HG03060 (cell line): ENCODE measurements at regions not wholly inside any gene's neighbourhood (a gene's known extent, or its start where the extent isn't known, plus 50 kb on each side); places are given as distances from the start of the nearest gene placed in this dataset.
"Not testable (repeated sequence)": the region's sequence is repeated elsewhere in the genome, so short reads cannot be mapped to it uniquely, and the experiment has no call there.

Source experiments
- ATAC-seq: cut with Tn5 transposase; IDR thresholded peaks from one replicate; pipeline ENCODE4 v1.9.1; 2021; ENCODE audit warnings: low read depth, moderate number of reproducible peaks; ENCODE audit not compliant: unreplicated experiment

DNA sequence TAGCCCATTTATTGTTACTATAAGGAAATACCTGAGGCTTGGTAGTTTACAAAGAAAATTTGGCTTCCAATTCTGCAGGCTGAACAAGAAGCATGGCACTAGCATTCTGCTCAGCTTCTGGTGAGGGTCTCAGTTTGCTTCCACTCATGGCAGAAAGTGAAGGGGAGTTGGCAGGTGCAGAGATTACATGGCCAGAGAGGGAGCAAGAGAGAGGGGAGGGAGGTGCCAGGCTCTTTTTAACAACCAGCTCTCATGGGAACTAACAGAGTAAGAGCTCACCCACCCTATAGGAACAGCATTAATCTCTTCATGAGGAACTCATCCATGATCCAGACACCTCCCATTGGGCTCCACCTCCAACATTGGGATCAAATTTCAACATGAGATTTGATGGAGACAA, 437.9 kb downstream of the CHL1 start:
- no peak for ATAC-seq

DNA sequence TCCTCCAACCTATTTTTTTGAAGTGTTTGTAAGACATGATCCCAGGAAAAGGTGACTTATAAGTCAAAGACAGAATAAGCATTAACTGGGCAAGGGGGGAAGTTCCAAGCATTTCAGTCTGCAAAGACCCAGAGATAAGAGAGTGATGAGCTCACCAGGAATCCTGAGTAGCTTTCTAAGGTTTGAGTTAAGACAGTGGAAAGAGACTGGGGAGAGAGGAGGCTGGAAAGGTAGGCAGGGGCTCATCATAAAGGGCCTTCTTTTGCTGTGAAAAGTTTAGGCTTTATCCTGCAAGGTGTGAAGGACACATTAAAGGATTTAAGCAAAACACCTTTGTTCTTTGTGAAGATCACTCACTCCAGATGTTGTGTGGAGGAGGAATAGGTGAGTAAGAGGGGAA, 438.8 kb downstream of the CHL1 start:
- ATAC-seq, result no peak

DNA sequence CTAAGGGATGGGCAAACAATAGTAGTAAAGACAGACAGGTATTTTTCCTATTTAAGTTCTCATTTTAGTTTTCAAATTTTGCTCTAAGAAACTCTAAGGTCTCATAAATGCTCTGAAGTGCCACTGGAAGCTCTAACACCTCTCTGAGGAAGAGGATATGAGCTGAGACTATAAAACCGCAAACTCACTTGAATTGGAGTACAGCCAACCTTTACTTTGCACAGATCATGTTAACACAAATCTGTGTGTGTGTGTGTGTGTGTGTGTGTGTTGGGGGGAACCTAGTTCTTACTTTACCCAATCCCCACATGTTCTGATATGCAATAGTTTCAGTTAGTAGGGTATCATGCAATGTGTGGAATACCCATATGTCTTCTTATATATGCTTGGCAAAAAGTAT, 446.8 kb downstream of the CHL1 start:
- ATAC-seq, result no peak

DNA sequence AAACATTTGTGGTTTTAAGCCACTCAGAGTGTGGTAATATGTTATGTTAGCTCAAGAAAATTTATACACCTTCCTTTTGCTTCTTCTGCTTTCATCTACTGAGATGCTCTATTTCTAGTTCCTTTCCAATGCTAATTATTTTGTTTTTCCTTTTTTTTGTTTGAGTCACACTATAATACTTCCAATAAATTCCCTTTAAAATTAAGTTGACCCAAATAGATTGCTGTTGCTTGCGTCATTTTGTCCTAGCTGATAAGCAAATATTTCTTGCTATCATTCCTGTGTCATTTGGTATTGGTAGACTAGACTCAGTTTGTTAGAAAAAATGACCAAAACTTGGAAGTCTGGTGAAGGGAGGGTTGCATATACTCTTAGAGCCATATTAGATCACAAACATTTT, 437.0 kb upstream of the CNTN6 start:
- ATAC-seq, result no peak

DNA sequence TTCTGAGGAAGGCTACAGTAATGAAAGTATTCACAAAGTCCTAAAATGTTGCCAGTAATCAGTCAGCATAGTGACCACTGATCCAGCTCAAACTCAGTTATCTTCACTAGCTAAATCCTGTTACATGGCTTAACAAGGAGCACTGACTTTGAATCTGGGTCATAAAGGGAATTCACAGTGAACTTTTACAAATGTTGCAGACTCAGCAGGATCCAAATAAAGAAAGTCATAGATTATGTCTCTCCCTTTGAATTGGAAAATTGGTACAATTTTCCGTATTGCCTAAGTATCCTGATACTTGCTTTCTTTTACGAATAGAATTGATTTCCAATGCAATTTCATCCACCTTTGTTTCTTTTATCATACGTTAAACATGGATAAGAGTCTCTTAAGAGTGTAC, 431.5 kb upstream of the CNTN6 start:
- ATAC-seq, result no peak

DNA sequence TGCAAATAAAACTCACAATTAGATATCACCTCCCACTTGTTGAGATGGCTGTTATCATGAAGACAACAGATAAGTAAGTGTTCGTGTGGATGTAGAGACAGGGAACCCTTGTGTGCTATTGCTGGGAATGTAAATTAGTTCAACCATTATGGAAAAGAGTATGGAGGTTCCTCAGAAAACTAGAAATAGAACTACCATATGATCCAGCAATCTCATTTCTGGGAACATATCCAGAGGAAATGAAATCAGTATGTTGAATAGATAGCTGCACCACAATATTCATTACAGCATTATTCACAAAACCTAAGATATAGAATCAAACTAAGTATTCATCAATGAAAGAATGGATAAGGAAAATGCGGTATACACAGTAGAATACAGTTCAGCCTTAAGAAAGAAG, 418.7 kb upstream of the CNTN6 start:
- ATAC-seq, result no peak

DNA sequence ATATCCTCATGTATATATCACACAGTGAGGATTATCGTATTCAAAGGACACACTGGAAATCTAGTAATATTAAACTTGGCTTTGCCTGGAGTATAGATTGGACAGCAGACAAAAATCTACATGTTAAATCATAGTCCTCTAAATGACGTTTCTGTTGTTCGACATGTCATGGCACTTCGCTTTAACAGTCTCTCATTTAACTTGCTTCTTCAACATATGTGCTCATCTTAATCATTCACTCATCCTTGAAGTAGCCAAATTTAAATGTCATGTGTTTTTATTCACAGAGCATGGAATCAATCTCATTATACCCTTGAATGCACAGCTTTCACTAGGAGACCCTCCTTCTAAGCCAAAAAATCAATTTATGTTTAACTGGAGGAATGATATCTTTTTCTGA, 417.0 kb upstream of the CNTN6 start:
- ATAC-seq, result no peak

DNA sequence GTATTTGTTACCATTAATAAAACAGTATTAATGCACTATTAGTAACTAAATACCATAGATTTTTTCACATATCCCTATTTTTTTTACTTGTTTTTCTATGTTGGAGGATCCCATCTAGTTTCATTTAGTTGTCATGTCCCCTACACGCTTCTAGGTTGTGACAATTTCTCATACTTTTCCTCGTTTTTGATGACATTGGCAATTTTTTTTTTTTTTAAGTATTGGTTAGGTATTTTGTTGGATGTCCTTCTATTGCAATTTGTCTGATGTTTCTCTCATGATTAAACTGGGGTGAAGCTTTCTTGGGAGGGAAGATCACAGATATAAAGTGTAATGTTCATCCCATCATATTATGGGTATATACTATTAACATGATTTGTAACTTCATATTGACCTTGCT, 409.1 kb upstream of the CNTN6 start:
- ATAC-seq, result no peak

DNA sequence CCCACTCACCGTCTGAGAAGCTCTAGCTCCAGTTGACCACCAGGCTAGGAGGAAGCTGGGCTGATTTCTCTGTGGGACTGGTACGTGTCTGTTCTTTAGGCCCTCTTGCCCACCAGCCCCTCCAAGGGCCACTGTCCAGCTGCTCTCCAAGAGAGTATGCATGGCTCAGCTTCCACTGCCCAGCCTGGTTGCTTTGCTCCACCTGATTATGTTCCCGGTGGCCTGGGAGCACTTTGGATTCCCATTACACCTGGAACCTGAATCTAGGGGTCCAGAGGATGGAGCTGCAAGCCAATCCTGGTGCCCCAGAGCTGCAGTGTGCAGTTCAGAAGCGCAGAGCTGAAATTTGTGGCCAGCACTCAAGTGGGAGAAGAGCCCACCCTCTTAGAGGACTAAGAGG, 402.1 kb upstream of the CNTN6 start:
- no peak for ATAC-seq

DNA sequence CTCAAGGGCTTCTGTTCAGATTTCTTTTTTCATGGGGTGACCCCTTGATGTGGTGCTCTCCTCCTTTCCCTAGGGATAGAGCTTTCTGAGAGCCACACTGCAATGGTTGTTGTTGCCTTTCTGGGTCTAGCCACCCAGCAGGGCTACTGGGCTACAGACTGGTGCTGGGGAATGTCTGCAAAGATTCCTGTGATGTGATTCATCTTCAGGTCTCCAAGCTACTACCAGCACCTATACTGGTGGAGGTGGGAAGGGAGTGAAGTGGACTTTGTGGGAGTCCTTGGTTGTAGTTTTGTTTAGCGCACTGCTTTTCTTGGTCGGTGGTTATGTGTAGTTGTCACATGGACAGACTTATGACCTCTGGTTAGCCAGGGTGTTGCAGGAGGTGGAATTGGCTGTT, 392.3 kb upstream of the CNTN6 start:
- no peak for ATAC-seq

DNA sequence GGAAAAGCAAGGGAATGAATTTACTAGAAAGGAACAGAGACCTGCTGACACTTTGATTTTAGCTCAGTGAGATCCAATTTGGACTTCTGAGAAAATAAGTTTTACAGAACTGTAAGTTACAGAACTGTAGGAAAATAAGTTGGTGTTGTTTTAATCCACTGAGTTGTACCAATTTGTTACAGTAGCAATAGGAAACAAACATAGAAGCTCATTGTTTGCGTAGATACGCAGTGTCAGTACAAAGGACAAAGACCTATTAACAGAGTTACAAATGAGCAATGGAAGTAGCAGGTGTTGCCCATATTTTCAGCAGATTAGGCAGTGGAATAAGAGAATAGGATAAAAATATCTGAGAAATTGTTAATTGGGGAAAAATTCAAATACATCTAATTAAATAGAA, 385.8 kb upstream of the CNTN6 start:
- no peak for ATAC-seq

DNA sequence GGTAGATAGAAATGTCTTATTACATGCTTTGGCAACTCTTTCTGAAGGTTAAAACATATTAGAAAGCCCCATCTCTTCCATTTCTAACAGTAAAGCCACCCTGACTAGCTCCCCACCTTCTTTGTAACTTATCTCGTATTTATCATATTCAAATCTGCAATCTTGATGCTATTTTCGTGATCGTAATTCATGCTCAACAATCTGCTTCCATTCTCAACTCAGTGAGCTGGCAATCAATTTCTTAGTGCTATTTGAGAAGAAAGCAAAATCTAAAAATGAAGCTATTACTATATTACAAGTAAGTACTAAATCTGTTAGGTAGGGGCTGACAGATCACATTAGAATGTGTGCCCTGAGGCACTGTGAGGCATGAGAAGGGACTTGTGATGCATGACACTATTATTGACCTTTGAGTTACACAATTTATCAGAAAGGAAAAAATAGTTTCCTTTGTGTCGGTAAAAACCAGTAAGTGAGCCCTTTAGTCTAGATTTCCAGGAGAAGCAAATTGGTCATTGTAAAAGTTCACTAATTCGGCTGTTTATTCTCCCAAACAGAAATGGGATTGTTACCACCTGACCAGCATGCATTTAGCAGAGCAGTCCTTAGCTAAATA, 379.7 kb upstream of the CNTN6 start:
- ATAC-seq, result no peak

DNA sequence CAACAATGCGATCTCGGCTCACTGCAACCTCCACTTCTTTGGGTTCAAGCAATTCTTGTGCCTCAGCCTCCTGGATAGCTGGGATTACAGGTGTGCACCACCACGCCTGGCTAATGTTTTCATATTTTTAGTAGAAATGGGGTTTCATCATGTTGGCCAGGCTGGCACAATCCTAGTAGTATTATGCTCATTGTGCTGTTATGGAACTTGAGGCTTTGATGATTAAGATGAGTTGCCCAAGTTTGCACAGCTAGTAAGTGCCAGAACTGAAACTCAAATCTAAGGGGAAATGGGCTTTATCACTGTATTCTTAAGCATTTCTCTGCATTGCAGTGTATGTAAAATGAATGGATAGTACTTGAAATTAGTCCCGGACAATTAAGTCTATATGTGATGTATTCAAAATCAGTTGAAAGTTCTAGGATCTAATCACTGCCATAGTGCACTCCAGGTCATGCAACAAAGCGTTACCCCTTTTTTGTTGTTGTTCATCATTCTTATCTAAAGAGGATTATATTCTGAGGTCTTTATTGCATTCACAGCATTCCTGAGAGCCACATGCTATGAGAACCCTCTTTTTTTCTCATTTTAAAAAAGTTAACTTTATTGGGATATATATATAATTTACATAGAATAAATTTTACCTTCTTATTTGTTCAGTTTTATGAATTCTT, 378.7 kb upstream of the CNTN6 start:
- no peak for ATAC-seq

DNA sequence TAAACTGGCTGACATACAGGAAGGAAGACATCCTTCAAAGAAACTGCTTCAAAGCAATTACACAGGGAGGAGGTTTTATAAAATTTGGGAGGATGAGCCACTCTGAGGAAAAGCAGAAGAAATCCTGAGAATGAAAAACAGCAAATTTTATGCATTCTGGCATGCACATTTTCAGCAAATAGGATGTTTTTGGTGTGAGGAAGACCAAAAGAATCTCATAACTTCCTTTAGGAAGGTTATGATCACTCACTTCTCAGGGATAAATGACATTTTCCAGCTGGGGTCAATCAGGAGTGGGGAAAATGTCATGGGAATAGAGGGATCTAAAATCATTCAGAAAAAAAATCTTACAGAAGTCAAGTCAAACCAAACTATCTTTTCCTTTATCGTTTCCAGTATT, 371.7 kb upstream of the CNTN6 start:
- ATAC-seq, result no peak

DNA sequence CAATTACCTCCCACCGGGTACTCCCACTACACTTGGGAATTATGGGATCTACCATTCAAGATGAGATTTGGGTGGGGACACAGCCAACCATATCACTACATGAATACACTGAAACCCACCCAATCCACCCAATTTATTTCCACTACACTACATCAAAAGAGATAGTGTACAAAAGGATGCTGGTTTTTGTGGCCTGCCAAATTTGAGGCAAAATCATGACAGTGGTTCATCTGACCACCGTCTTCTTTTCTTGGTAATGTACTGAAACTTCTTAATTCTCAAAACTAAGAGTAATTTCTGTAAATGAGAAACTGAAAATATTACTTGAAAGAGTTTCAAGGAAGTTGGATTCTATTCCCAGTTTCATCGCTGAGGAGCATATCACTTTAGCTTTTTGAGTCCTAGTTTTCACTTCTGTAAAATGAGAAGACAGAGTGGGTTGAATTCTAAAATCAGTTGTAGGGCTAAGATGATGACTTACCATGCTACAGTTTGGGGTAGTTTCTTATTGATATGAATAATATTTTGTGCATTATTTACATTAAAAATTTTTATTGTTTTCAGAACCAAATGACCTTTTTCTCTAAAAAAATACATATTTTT, 360.4 kb upstream of the CNTN6 start:
- ATAC-seq, result no peak

DNA sequence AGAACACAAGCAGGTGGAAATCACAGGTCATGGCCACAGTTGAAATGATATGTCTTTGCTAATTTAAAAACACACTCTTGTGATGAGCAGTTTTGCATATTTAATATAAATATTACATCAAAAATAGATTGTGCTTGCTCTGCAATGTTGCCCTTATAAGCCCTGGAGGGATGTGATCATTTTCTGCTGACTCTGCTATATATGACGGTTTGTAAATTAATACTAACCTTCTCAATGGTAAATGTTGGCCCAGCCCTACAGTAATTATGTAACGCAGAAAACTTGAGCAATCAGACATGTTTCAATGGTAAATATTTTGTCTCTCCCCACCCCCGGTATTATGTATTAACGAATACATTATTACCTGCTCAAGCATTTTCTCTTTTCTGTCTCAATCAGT, 359.5 kb upstream of the CNTN6 start:
- no peak for ATAC-seq

DNA sequence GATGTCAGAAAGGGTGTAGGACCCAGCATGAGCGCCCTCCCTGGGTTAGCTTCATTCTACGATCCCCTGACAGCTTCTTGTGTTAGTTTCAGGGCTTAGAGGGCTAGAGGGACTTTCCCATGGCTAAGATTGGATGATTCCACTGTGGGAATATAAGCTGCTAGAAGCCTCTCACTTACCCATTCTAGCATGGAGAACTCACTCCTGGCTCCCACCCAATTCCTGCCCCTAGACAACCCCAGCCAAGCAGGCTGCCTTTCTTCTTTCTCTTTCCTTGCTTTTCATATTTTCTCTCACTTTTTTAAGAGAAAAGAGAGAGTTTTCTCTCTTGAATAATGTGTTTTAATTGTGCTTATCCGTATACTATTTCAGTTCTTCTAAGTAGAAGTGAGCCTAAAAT, 335.1 kb upstream of the CNTN6 start:
- no peak for ATAC-seq

DNA sequence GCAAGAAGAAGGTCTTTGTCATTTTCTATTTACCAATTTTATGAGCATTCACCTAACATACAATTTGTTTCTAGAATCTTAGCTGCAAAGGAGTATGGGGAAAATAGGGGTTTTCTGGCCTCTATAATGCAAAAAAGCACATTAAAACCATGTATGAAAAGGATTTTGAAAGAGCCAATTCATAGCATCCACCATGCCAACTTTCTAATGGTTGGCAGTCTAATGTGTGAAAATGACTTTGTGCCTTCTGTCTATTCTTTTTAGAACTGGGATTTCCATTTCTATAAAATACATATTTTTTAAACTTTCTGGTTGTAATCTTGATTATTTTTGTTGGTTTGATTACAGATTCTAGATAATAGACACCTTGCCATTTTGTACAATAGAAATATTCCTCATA, 333.7 kb upstream of the CNTN6 start:
- ATAC-seq, result no peak

DNA sequence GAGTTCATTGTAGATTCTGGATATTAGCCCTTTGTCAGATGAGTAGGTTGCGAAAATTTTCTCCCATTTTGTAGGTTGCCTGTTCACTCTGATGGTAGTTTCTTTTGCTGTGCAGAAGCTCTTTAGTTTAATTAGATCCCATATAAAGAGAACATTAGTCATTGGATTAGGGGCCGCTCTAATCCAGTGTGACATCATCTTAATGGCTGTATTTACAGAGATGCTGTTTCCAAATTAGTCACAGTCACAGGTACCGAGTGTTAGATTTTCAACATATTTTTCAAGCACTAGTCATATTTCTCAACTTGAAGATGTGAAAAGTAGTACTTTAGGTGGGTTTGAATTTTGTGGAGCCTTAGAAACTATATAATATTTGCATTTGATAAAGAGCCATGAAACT, 319.4 kb upstream of the CNTN6 start:
- ATAC-seq, result not testable (repeated sequence)

DNA sequence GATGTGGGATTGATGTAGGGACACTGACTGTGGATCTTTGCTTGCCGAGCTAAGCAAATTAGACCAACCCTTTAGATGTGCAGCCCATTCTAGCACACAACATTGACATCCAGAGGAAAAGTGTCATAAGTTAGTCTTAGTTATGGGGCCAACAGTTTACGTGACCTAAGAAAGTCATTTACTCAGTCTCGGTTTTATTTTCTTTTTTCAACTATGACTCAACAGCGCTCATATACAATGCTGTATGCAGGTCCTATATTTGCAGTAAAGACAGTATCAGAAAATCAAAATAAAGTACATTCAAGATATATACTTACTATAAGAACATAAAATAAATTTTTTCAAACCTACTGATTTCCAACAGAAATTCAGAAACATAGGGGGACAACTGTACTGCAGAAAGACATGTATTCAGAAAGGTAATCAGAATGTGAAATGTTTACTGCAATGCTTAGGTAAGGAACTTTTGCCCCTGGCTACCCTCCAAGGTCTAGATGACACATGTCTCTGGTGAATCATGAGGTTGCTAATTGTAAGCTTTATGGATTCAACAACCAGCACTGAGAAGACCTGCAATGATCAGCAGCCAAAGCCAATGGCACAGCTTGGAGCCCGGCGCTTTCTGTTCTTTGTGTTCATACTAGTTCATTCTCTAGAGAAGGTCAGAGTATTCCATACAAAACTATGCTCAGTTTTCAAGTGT, 317.5 kb upstream of the CNTN6 start:
- no peak for ATAC-seq

DNA sequence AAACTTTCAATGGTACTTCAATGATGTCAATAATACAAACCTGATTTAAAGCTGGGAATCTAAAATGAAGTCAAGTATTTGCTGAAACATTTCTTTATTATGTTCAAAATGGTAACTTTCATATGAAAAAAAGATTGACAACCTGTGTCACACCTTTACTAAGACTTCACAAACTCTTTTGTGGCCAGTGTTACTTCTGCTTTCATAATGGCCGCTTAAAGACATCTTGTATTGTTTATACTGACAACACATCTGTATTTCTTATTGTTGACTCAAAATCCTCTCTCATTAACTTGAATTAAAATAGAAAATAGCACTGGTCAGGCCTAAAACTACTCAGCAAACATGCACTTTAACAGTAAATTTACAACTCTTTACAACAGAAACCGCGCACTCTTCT, 312.3 kb upstream of the CNTN6 start:
- ATAC-seq, result no peak

DNA sequence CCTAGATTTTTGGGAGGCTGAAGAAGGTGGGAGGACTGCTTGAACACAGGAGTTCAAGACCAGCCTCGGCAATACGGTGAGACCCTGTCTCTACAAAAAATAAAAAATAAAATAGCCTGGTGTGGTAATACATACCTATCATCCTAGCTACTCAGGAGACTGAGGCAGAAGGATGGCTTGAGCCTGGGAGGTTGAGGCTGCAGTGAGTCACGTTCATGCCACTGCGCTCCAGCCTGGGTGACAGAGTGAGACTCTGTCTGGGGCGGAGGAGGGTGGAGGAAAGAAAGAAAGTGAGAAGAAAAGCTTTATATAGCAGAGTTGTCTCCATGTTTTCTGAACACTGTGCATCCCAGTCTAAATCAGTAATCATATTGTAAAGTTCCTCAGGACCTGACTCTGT, 301.4 kb upstream of the CNTN6 start:
- ATAC-seq, result no peak
